ENCODE measurements at regions not wholly inside any gene's neighbourhood (a gene's known extent, or its start where the extent isn't known, plus 50 kb on each side); places are given as distances from the start of the nearest gene placed in this dataset.

DNA sequence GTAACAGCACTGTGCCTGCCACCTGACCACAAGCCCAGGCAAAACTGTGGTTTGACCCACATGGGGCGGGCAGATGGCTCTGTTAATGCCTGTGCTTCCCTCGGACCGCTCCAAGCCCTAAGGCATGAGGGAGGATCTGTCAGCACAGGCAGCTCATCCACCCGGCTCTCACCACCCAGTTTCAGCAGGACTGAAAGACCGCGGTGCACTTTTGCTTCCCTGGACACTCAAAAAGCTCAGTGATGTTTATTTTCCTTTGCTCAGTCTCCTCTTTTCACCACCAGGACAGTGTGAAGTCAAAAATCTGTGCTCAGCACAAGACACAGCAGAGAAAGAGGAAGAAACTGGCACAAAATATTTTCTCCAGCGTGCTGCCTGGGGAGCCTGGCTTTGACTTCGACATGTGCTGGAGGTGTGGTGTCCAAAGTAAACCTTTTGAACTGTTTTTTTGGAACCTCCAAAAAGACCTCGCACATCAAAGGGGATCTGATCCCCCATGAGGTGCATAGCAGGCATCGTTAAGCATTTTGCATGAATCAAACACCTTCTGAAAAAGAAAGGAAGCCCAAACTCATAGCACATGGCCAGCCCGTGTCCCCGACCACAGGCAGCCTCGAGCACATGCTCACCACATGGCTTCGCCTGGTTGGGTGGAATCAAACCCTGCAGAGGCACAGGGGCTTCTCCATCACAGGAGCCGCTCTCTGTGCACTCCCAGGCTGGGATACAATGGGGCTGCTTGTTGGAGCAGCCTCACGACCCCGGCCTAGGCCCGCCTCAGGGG, 441.7 kb upstream of the JARID2 start:
- H3K36me3 Mint-ChIP-seq (ENCODE audit: insufficient read depth in 1 of 3, low read depth in 3 of 3): peaks cover 8 to 18% (median 13%) of the 10 kb centered on the region in 3 experiments
- Histone ChIP-seq H2BK12ac (ENCODE audit: insufficient read length, low read depth, low read length) (no peak overlapping the region), H3K9ac (ENCODE audit: extremely low read depth, insufficient read length, low read length) (no peak overlapping the region), H4K5ac (ENCODE audit: insufficient read length, low read depth, low read length) (no peak overlapping the region), H3K79me1 (ENCODE audit: insufficient read depth, low read depth, low read length, poor library complexity, severe bottlenecking) (no peaks in the 10 kb centered on the region), H3K79me2 (ENCODE audit: insufficient read depth, low read length) (no peaks in the 10 kb centered on the region), H2BK120ac (ENCODE audit: low read depth, low read length, poor library complexity, severe bottlenecking) (no peak overlapping the region), H3K14ac (ENCODE audit: insufficient read depth, low read length) (no peak overlapping the region; the same call in 1 of the 2 replicates), H2BK15ac (ENCODE audit: low read depth, low read length) (no peak overlapping the region), H3K4ac (ENCODE audit: low read depth, low read length) (no peak overlapping the region), H4K8ac (replicated peaks; ENCODE audit: insufficient read length, low read depth, low read length) (no peak overlapping the region), H3T11ph (ENCODE audit: low read length) (no peak overlapping the region), H3K18ac (ENCODE audit: insufficient read length, low read depth, low read length) (no peak overlapping the region), H3K4me1 (ENCODE audit: insufficient read depth, low read length) (peaks cover 2% of the 10 kb centered on the region; the same call in 1 of the 2 replicates), H3K27me3 (ENCODE audit: insufficient read depth, low read length) (no peaks in the 10 kb centered on the region), H3K56ac (ENCODE audit: insufficient read length, low read depth, low read length) (no peak overlapping the region), H3K23me2 (ENCODE audit: insufficient read length, low read depth, low read length, poor library complexity, severe bottlenecking) (no peaks in the 10 kb centered on the region), H2AK5ac (ENCODE audit: insufficient read length, low read length) (no peak overlapping the region), H2BK5ac (ENCODE audit: insufficient read length, low read length) (no peak overlapping the region), H3K9me3 (ENCODE audit: control insufficient read depth, low read depth, low read length) (peaks cover 7% of the 10 kb centered on the region), H3K4me2 (ENCODE audit: insufficient read depth, insufficient read length, low read length) (no peak overlapping the region), H3K27ac (ENCODE audit: insufficient read length, low read depth, low read length) (no peak overlapping the region), H2BK20ac (ENCODE audit: low read depth, low read length, poor library complexity, severe bottlenecking) (no peak overlapping the region), H3K23ac (ENCODE audit: insufficient read length, low read depth, low read length) (no peak overlapping the region), H4K20me1 (ENCODE audit: control insufficient read depth, insufficient read depth, insufficient read length) (no peaks in the 10 kb centered on the region), H4K91ac (ENCODE audit: insufficient read length, low read depth, low read length) (no peak overlapping the region), H2AFZ (ENCODE audit: low read length) (no peak overlapping the region)
- H3K4me1 Mint-ChIP-seq: peaks cover 13 to 17% of the 10 kb centered on the region in 2 experiments
- H3K27ac Mint-ChIP-seq: no peak overlapping the region
- H3K9me3 Mint-ChIP-seq: peaks cover 6 to 21% of the 10 kb centered on the region in 2 experiments
- H3K4me3 Mint-ChIP-seq: no peak overlapping the region
- no peak for TF ChIP-seq CTCF (conservative IDR thresholded peaks at IDR 0.05)
- no CpG with 5 or more reads among the region's 18 CpGs for WGBS (ENCODE audit: extremely low coverage, insufficient read length, low lambda C conversion rate)
- peaks cover 13% of the 10 kb centered on the region for H3K27me3 Mint-ChIP-seq (ENCODE audit: low read depth)
- no peak for DNase-seq
